Neural crest cell (in vitro differentiated cells): ENCODE measurements at regions not wholly inside any gene's neighbourhood (a gene's known extent, or its start where the extent isn't known, plus 50 kb on each side); places are given as distances from the start of the nearest gene placed in this dataset.
A peak's percentile ranks its signal among the peaks of the same experiment; 100 is the strongest.

Source experiments
- DNase-seq: peaks from one replicate; pipeline ENCODE4 v3.0.0; 2021; ENCODE audit warnings: low read depth, mixed read lengths, low spot score
- H3K27ac Mint-ChIP-seq: one replicate; pipeline ENCODE4 v1.8.0; 2021; ENCODE audit warnings: mild to moderate bottlenecking, mixed read lengths; ENCODE audit not compliant: unreplicated experiment
- H3K27me3 Mint-ChIP-seq: 2 replicates; pipeline ENCODE4 v1.8.0; 2021; ENCODE audit warnings: low read depth, mild to moderate bottlenecking, mixed read lengths
- H3K36me3 Mint-ChIP-seq: 2 replicates; pipeline ENCODE4 v1.8.0; 2021; ENCODE audit warnings: low read depth, mild to moderate bottlenecking, mixed read lengths
- H3K4me1 Mint-ChIP-seq: 2 replicates; pipeline ENCODE4 v1.8.0; 2021; ENCODE audit warnings: mixed read lengths
- H3K4me3 Mint-ChIP-seq: one replicate; pipeline ENCODE4 v1.8.0; 2021; ENCODE audit warnings: mild to moderate bottlenecking, mixed read lengths
- H3K9me3 Mint-ChIP-seq: 2 replicates; pipeline ENCODE4 v1.8.0; 2021; ENCODE audit warnings: mixed read lengths
- CTCF ChIP-seq: fragments of 200-600 bp; sonication (generic); conservative IDR thresholded peaks from 2 replicates; pipeline ENCODE4 v1.5.0; 2021; ENCODE audit warnings: antibody characterized with exemption, mild to moderate bottlenecking

- no peak for DNase-seq
- H3K4me1 Mint-ChIP-seq = peaks cover 35% of the 10 kb centered on the region
Observed at GRCh38 chr3:43871627-43872245, 181.0 kb downstream of the ABHD5 start.

GRCh38 chr3:43872301-43872700 is 181.6 kb downstream of the ABHD5 start:
- H3K9me3 Mint-ChIP-seq = no peaks in the 10 kb centered on the region
- no peak overlapping the region for H3K4me3 Mint-ChIP-seq
- H3K27me3 Mint-ChIP-seq = no peaks in the 10 kb centered on the region
- peaks cover 41% of the 10 kb centered on the region for H3K4me1 Mint-ChIP-seq
- TF ChIP-seq CTCF = no peak
- no peaks in the 10 kb centered on the region for H3K36me3 Mint-ChIP-seq
- DNase-seq = no peak
- H3K27ac Mint-ChIP-seq = no peak overlapping the region

More at GRCh38 chr3:43871627-43872245, 181.0 kb downstream of the ABHD5 start:
- no peaks in the 10 kb centered on the region for H3K27me3 Mint-ChIP-seq
- no peak overlapping the region for H3K4me3 Mint-ChIP-seq
- H3K27ac Mint-ChIP-seq = no peak overlapping the region
- no peaks in the 10 kb centered on the region for H3K9me3 Mint-ChIP-seq
- TF ChIP-seq CTCF = no peak
- H3K36me3 Mint-ChIP-seq = no peaks in the 10 kb centered on the region

- no peak for TF ChIP-seq CTCF
- Mint-ChIP-seq H3K9me3 (no peaks in the 10 kb centered on the region), H3K27me3 (no peaks in the 10 kb centered on the region), H3K4me1 (peaks cover 42% of the 10 kb centered on the region), H3K36me3 (no peaks in the 10 kb centered on the region), H3K27ac (peak overlapping the region; percentile 85), H3K4me3 (no peak overlapping the region)
- no peak for DNase-seq
Observed at GRCh38 chr3:43872901-43873300, 182.2 kb downstream of the ABHD5 start.

GRCh38 chr3:43873723-43874122 is 183.0 kb downstream of the ABHD5 start:
- DNase-seq = no peak
- Mint-ChIP-seq H3K27me3 (no peaks in the 10 kb centered on the region), H3K27ac (no peak overlapping the region), H3K36me3 (no peaks in the 10 kb centered on the region), H3K4me3 (no peak overlapping the region), H3K9me3 (no peaks in the 10 kb centered on the region), H3K4me1 (peaks cover 43% of the 10 kb centered on the region)
- no peak for TF ChIP-seq CTCF

GRCh38 chr3:43874290-43874689 is 183.6 kb downstream of the ABHD5 start:
- Mint-ChIP-seq H3K4me1 (peaks cover 49% of the 10 kb centered on the region), H3K27me3 (no peaks in the 10 kb centered on the region)

More at GRCh38 chr3:43874290-43874689, 183.6 kb downstream of the ABHD5 start:
- no peak for TF ChIP-seq CTCF
- no peak overlapping the region for H3K4me3 Mint-ChIP-seq
- no peak overlapping the region for H3K27ac Mint-ChIP-seq
- no peaks in the 10 kb centered on the region for H3K36me3 Mint-ChIP-seq
- DNase-seq = no peak
- H3K9me3 Mint-ChIP-seq = peaks cover under 1% of the 10 kb centered on the region
